H7 (cell line): ENCODE measurements at regions not wholly inside any gene's neighbourhood (a gene's known extent, or its start where the extent isn't known, plus 50 kb on each side); places are given as distances from the start of the nearest gene placed in this dataset.

Source experiments
- DNase-seq: peaks from one replicate; pipeline ENCODE4 v3.0.0; 2012
- H3K27me3 ChIP-seq: 2 replicates; pipeline ENCODE4 v1.6.0; 2011; ENCODE audit warnings: mild to moderate bottlenecking, low read length; ENCODE audit not compliant: control insufficient read depth, insufficient read depth
- H3K36me3 ChIP-seq: replicated peaks from 2 replicates; pipeline ENCODE4 v1.5.1; 2011; ENCODE audit warnings: low read length; ENCODE audit not compliant: control insufficient read depth, insufficient read depth
- H3K4me3 ChIP-seq: 2 replicates; pipeline ENCODE4 v1.5.1; 2011; ENCODE audit warnings: low read depth, mild to moderate bottlenecking, control low read depth, low read length, moderate library complexity; ENCODE audit not compliant: insufficient read depth

DNA sequence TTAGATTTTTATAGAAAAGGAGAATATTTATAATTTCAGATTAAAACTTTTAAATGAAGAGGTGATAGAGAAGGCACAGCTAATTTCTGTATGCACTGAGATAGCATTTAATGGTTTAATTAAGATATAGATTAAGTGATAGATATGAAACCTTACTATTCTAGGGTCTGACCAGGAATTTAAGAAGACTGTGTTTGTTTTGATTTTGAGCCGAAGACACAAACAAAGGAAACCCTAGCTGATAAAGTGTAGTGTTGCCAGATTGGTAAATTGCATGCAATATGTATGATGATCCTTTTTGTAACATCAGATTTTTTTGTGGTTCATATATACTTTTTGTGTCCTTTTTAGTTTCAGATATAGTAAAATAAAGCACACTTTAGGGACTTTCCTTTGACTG, 141.8 kb downstream of the ZPLD1 start:
- Histone ChIP-seq H3K27me3 (no peaks in the 10 kb centered on the region), H3K36me3 (no peaks in the 10 kb centered on the region), H3K4me3 (no peak overlapping the region)
- no peak for DNase-seq

- DNase-seq = no peak
Measured at GRCh38 chr3:102577082-102577789, 142.4 kb downstream of the ZPLD1 start.

GRCh38 chr3:102580760-102581159, 145.9 kb downstream of the ZPLD1 start:
- no peaks in the 10 kb centered on the region for H3K36me3 ChIP-seq
- no peak overlapping the region for H3K4me3 ChIP-seq
- no peak for DNase-seq
- H3K27me3 ChIP-seq = no peaks in the 10 kb centered on the region

More at GRCh38 chr3:102577082-102577789, 142.4 kb downstream of the ZPLD1 start:
- H3K36me3 ChIP-seq = no peaks in the 10 kb centered on the region
- no peaks in the 10 kb centered on the region for H3K27me3 ChIP-seq
- no peak overlapping the region for H3K4me3 ChIP-seq

GRCh38 chr3:102586485-102586884, 151.7 kb downstream of the ZPLD1 start:
- Histone ChIP-seq H3K27me3 (no peaks in the 10 kb centered on the region), H3K36me3 (no peaks in the 10 kb centered on the region), H3K4me3 (no peak overlapping the region)
- no peak for DNase-seq

- Histone ChIP-seq H3K27me3 (no peaks in the 10 kb centered on the region), H3K36me3 (no peaks in the 10 kb centered on the region), H3K4me3 (no peak overlapping the region)
- no peak for DNase-seq
Measured at GRCh38 chr3:102593812-102594602, 159.2 kb downstream of the ZPLD1 start.

DNA sequence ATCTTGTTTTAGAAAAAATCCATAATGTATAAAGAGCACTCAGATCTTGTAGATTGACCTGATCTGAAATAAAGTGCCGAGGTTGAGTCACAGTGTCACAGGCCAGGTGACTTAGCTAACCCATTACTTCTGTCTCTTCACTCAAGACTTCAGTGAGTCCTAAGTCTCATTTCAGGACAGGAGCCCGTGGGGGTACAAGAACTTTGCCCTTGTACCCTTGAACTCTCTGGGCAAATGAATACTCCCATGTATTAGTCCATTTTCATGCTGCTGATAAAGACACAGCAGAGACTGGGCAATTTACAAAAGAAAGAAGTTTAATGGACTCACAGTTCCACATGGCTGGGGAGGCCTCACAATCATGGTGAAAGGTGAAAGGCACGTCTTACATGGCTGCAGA, 160.2 kb downstream of the ZPLD1 start:
- no peaks in the 10 kb centered on the region for H3K27me3 ChIP-seq
- H3K4me3 ChIP-seq = no peak overlapping the region
- no peaks in the 10 kb centered on the region for H3K36me3 ChIP-seq
- no peak for DNase-seq

- Histone ChIP-seq H3K27me3 (no peaks in the 10 kb centered on the region), H3K4me3 (no peak overlapping the region), H3K36me3 (no peaks in the 10 kb centered on the region)
- no peak for DNase-seq
Measured at GRCh38 chr3:102599819-102600576, 165.2 kb downstream of the ZPLD1 start.

DNA sequence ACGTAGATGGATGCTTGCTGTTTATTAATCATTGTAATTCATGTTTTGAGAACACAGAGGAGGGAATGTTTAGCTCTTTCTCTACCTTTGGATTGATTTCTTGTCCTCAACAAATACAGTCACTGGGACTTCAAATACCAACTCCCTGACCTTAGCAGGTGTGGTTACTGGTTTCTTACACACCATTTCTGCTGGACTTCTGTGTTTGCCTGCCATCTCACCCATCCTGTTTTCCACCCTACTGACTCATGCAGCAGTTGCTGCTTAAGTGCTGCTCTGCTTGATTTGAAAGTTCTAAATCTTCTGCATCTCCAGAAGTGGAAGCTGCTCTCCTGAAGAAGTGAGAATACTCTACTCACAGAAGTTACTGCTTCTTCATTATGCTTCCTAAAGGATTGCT, 170.3 kb downstream of the ZPLD1 start:
- Histone ChIP-seq H3K27me3 (no peaks in the 10 kb centered on the region), H3K4me3 (no peak overlapping the region), H3K36me3 (no peaks in the 10 kb centered on the region)
- no peak for DNase-seq

GRCh38 chr3:102608875-102609274, 174.1 kb downstream of the ZPLD1 start:
- no peaks in the 10 kb centered on the region for H3K36me3 ChIP-seq
- no peaks in the 10 kb centered on the region for H3K27me3 ChIP-seq
- no peak for DNase-seq
- no peak overlapping the region for H3K4me3 ChIP-seq

GRCh38 chr3:102614021-102614569, 179.3 kb downstream of the ZPLD1 start:
- DNase-seq = no peak
- Histone ChIP-seq H3K27me3 (no peaks in the 10 kb centered on the region), H3K4me3 (no peak overlapping the region), H3K36me3 (no peaks in the 10 kb centered on the region)

- Histone ChIP-seq H3K4me3 (no peak overlapping the region), H3K36me3 (no peaks in the 10 kb centered on the region), H3K27me3 (no peaks in the 10 kb centered on the region)
- DNase-seq = no peak
Measured at GRCh38 chr3:102614585-102614984, 179.8 kb downstream of the ZPLD1 start.

DNA sequence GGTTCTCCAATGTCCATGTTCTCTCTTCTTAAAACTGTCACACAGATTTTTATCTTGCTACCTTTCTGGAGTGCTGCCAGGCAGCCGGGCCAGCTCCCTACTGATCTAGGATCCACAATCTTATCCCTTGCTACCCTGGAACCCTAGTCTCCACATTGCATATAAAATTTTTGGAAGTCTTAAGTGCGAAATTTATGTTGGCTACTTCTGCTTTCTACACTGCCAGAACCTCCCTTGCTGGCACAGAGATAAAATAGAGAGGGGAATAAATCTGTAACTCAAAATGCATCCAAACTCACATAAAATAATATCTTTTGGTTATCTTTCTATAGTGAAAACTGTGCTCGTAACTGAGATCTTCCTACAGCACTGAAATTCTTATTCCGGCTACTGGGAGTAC, 182.6 kb downstream of the ZPLD1 start:
- no peaks in the 10 kb centered on the region for H3K27me3 ChIP-seq
- H3K4me3 ChIP-seq = no peak overlapping the region
- no peaks in the 10 kb centered on the region for H3K36me3 ChIP-seq
- no peak for DNase-seq

- Histone ChIP-seq H3K36me3 (no peaks in the 10 kb centered on the region), H3K4me3 (no peak overlapping the region), H3K27me3 (no peaks in the 10 kb centered on the region)
- DNase-seq = no peak
Measured at GRCh38 chr3:102619361-102619760, 184.5 kb downstream of the ZPLD1 start.

- Histone ChIP-seq H3K27me3 (no peaks in the 10 kb centered on the region), H3K4me3 (no peak overlapping the region), H3K36me3 (no peaks in the 10 kb centered on the region)
- DNase-seq = no peak
Measured at GRCh38 chr3:102629943-102630342, 195.1 kb downstream of the ZPLD1 start.
